Osteoblast (primary cell): ENCODE measurements at regions not wholly inside any gene's neighbourhood (a gene's known extent, or its start where the extent isn't known, plus 50 kb on each side); places are given as distances from the start of the nearest gene placed in this dataset.
A peak's percentile ranks its signal among the peaks of the same experiment; 100 is the strongest.

ENCODE experiments used
- DNase-seq: peaks from one replicate; pipeline ENCODE4 v3.0.0; 2011; ENCODE audit warnings: low spot score, mixed read lengths; ENCODE audit not compliant: insufficient read length; ENCODE audit errors: missing footprints
- H2AFZ ChIP-seq: 2 replicates; pipeline ENCODE4 v1.6.0; 2011; ENCODE audit warnings: mild to moderate bottlenecking, low read length
- H3K27ac ChIP-seq: 2 replicates; pipeline ENCODE4 v1.5.1; 2011; ENCODE audit warnings: mild to moderate bottlenecking, low read depth, low read length, moderate library complexity
- H3K27me3 ChIP-seq: 2 replicates; pipeline ENCODE4 v1.6.0; 2012; ENCODE audit warnings: mild to moderate bottlenecking, control low read depth, inconsistent platforms, low read length, moderate library complexity; ENCODE audit not compliant: insufficient read depth
- H3K36me3 ChIP-seq: 2 replicates; pipeline ENCODE4 v1.5.1; 2011; ENCODE audit warnings: mild to moderate bottlenecking, low read length, control low read depth, moderate library complexity; ENCODE audit not compliant: insufficient read depth
- H3K4me1 ChIP-seq: 2 replicates; pipeline ENCODE4 v1.5.1; 2011; ENCODE audit warnings: mild to moderate bottlenecking, low read length, control low read depth, moderate library complexity; ENCODE audit not compliant: insufficient read depth
- H3K4me2 ChIP-seq: 2 replicates; pipeline ENCODE4 v1.6.0; 2011; ENCODE audit warnings: mild to moderate bottlenecking, low read length; ENCODE audit not compliant: insufficient read depth
- H3K4me3 ChIP-seq: fragments of 200-600 bp; sonication (generic); 3 replicates; pipeline ENCODE4 v1.5.1; 2012; ENCODE audit warnings: mild to moderate bottlenecking, low read length, inconsistent platforms; ENCODE audit not compliant: insufficient read depth
- H3K79me2 ChIP-seq: 2 replicates; pipeline ENCODE4 v1.6.0; 2012; ENCODE audit warnings: mild to moderate bottlenecking, low read length, control low read depth, inconsistent platforms; ENCODE audit not compliant: insufficient read depth
- H3K9me3 ChIP-seq: 2 replicates; pipeline ENCODE4 v1.5.1; 2011; ENCODE audit warnings: low read depth, low read length, control low read depth
- H4K20me1 ChIP-seq: 2 replicates; pipeline ENCODE4 v1.6.0; 2012; ENCODE audit warnings: mild to moderate bottlenecking, low read length, control low read depth; ENCODE audit not compliant: insufficient read depth
- TF ChIP-seq, protein P1 (sequence below): IDR thresholded peaks from 2 replicates; pipeline ENCODE4 v1.5.1; 2011; ENCODE audit warnings: mild to moderate bottlenecking, low read depth, low read length, moderate library complexity; ENCODE audit errors: extremely low read depth

DNA sequence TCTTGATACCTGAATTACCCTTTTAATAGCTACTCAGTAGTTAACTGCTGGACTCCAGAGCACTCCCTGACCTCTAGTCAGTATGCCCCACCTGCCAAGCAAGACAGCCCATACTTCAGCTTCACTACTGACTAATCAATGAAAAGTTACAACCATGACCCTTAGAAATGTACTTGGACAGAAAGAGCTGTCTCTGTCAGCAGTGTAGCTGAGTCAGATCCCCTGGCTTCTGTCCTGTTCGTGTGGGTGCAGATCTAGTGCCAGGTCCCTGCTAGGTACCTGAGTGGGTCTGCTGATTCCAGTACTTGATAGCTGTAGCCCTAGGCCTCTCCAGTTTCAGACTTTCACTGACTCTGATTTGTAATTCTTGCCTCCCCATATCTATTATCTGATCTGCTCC is 265.8 kb upstream of the POU2AF2 start:
- Histone ChIP-seq H3K36me3 (no peaks in the 10 kb centered on the region), H3K9me3 (no peaks in the 10 kb centered on the region), H3K4me2 (no peak overlapping the region), H2AFZ (no peak overlapping the region), H3K4me1 (no peaks in the 10 kb centered on the region), H3K27me3 (no peaks in the 10 kb centered on the region), H3K27ac (no peak overlapping the region), H3K79me2 (no peaks in the 10 kb centered on the region), H4K20me1 (no peaks in the 10 kb centered on the region), H3K4me3 (no peak overlapping the region)
- TF ChIP-seq, protein P1, sequence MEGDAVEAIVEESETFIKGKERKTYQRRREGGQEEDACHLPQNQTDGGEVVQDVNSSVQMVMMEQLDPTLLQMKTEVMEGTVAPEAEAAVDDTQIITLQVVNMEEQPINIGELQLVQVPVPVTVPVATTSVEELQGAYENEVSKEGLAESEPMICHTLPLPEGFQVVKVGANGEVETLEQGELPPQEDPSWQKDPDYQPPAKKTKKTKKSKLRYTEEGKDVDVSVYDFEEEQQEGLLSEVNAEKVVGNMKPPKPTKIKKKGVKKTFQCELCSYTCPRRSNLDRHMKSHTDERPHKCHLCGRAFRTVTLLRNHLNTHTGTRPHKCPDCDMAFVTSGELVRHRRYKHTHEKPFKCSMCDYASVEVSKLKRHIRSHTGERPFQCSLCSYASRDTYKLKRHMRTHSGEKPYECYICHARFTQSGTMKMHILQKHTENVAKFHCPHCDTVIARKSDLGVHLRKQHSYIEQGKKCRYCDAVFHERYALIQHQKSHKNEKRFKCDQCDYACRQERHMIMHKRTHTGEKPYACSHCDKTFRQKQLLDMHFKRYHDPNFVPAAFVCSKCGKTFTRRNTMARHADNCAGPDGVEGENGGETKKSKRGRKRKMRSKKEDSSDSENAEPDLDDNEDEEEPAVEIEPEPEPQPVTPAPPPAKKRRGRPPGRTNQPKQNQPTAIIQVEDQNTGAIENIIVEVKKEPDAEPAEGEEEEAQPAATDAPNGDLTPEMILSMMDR, result no peak
- peak; percentile 55 for DNase-seq

DNA sequence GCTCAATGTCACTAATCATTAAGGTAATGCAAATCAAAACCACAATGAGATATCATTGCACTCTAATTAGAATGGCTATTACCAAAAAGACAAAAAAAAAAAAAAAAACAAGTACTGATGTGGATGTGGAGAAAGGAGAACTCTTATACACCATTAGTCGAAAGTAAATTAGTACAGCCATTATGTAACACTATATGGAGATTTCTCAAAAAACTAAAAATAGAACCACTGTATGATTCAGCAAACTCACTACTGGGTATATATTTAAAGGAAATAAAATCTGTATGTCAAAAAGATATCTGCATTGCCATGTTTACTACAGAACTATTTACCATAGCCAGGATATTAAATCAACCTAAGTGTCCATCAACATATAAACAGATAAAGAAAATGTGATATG is 265.4 kb upstream of the ARHGAP20 start:
- no peak for DNase-seq
- H3K4me1 ChIP-seq, result no peaks in the 10 kb centered on the region
- no peaks in the 10 kb centered on the region for H4K20me1 ChIP-seq
- no peak overlapping the region for H3K27ac ChIP-seq
- no peaks in the 10 kb centered on the region for H3K79me2 ChIP-seq
- no peaks in the 10 kb centered on the region for H3K36me3 ChIP-seq
- H3K4me3 ChIP-seq, result no peak overlapping the region
- TF ChIP-seq, protein P1, result no peak
- H3K9me3 ChIP-seq, result no peaks in the 10 kb centered on the region
- no peak overlapping the region for H3K4me2 ChIP-seq
- no peak overlapping the region for H2AFZ ChIP-seq
- H3K27me3 ChIP-seq, result no peaks in the 10 kb centered on the region

DNA sequence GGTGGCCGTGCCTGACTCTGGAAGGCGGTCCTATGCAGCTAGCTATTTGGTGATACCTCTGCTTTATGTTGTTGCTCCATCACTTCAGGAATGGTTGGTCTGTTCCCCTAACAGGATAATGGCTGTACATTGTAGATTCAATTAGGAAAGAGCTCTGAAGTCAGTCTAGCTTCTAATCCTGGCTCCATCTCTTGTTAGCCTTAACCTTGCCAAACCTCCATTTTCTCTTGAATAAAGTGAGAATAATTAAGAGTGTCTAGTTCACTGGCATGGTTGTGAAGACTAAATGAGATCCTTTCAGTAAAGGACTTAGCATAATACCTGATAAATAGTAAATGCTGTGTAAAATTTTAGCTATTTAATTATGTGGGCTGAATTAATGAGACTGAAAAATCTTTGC is 262.5 kb upstream of the ARHGAP20 start:
- H2AFZ ChIP-seq, result no peak overlapping the region

DNA sequence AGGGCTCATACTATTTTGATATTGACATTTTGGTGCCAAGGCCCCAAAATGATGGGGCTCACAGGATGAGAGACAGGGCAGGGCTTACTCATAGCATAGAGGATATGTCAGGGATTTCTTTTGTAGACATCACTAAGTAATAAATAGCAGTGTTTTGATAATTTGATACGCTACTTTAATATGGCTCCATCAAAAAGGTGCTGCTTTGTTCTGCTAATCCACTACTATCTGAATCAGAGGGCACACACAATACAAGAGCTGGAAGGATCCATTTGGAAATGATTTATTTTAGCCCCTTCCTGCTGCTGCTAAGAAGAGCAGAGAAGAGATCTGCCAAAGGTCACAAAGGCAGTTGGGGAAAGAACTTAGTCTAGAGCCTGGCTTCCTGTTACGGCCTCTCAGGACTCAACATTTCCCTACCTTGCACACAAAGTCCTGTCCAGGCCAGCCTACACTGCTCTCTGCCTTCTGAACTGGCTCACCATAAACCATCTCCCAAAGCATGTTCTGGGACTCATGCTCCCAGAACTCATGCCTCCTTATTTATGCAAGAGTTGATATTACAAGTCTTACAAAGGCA is 261.3 kb upstream of the ARHGAP20 start:
- Histone ChIP-seq H3K4me3 (no peak overlapping the region), H3K36me3 (no peaks in the 10 kb centered on the region), H4K20me1 (no peaks in the 10 kb centered on the region), H3K4me2 (no peak overlapping the region), H2AFZ (no peak overlapping the region), H3K9me3 (no peaks in the 10 kb centered on the region), H3K27me3 (no peaks in the 10 kb centered on the region), H3K27ac (no peak overlapping the region), H3K79me2 (no peaks in the 10 kb centered on the region), H3K4me1 (peaks cover 6% of the 10 kb centered on the region)
- DNase-seq, result no peak
- TF ChIP-seq, protein P1, result no peak

More for the DNA sequence above, 262.5 kb upstream of the ARHGAP20 start:
- Histone ChIP-seq H3K4me2 (no peak overlapping the region), H4K20me1 (no peaks in the 10 kb centered on the region), H3K36me3 (no peaks in the 10 kb centered on the region), H3K27me3 (no peaks in the 10 kb centered on the region), H3K9me3 (no peaks in the 10 kb centered on the region), H3K4me1 (peaks cover 6% of the 10 kb centered on the region), H3K4me3 (no peak overlapping the region), H3K27ac (no peak overlapping the region), H3K79me2 (no peaks in the 10 kb centered on the region)
- no peak for DNase-seq
- TF ChIP-seq, protein P1, result no peak
